HG03103 (cell line): ENCODE measurements at regions not wholly inside any gene's neighbourhood (a gene's known extent, or its start where the extent isn't known, plus 50 kb on each side); places are given as distances from the start of the nearest gene placed in this dataset.
"Not testable (repeated sequence)": the region's sequence is repeated elsewhere in the genome, so short reads cannot be mapped to it uniquely, and the experiment has no call there.

Experiments
- ATAC-seq: cut with Tn5 transposase; IDR thresholded peaks from one replicate; pipeline ENCODE4 v1.9.1; 2021; ENCODE audit warnings: low read depth; ENCODE audit not compliant: unreplicated experiment

DNA sequence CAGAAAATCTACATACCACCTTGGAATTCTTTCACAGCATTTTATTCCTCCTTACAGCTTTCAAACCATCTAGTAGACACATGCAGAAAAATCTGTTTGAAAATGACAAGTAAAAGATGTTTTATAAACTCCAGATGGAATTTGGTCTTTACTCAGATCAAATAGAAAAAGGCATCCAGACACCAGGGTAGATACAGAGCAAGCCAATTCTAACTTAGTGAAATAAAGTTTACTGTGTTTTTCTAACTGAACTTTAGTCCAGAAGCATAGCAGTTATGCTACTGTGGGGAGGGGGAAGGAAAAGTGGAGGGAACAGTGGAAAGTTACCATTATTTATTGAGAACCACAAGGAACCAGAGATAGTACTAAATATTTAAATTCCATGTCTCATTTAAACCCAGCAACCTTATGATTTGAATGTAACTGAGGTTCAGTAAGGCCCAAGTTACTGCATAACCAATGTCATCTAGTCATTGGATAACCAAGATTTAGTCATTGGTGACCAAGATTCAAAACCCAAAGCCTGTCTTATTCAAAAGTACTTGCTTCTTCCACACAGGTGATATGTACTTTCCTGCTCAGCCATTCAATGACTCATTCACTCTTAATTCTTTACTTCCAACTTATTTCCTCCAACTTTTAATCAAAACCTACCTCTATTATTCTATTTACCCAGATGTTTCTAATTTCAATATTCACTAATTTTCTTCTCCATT lies 57.7 kb downstream of the RAD51AP2 start:
- no peak for ATAC-seq

DNA sequence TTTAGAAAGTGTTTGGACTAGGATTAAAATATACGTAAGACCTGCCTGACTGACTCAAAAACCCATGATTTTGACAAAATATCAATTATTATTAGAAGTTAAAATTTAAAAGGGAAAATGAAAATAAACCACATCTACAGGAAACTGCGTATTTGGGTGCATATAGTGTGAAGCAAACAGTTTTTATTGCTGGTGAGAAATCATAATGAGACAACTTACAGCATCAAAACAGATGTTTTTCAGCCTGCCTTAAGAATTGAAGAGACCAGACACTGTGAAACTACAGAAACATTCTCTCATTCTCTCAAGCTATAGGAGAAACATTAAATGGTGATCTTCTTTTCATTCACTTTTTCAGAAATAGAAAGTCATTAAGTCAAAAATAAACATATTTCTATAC lies 62.9 kb downstream of the RAD51AP2 start:
- ATAC-seq, result no peak

GRCh38 chr2:17446191-17446590 lies 72.0 kb downstream of the RAD51AP2 start:
- ATAC-seq, result not testable (repeated sequence)

GRCh38 chr2:17445744-17446143 lies 72.5 kb downstream of the RAD51AP2 start:
- ATAC-seq, result no peak

- ATAC-seq, result no peak
Observed at GRCh38 chr2:17442334-17442733, 75.9 kb downstream of the RAD51AP2 start.

- ATAC-seq, result no peak
Observed at GRCh38 chr2:17441790-17442189, 76.5 kb downstream of the RAD51AP2 start.

- no peak for ATAC-seq
Observed at GRCh38 chr2:17441055-17441771, 77.0 kb downstream of the RAD51AP2 start.

- no peak for ATAC-seq
Observed at GRCh38 chr2:17430326-17430725, 87.9 kb downstream of the RAD51AP2 start.

- ATAC-seq, result no peak
Observed at GRCh38 chr2:17429130-17429529, 89.1 kb downstream of the RAD51AP2 start.

DNA sequence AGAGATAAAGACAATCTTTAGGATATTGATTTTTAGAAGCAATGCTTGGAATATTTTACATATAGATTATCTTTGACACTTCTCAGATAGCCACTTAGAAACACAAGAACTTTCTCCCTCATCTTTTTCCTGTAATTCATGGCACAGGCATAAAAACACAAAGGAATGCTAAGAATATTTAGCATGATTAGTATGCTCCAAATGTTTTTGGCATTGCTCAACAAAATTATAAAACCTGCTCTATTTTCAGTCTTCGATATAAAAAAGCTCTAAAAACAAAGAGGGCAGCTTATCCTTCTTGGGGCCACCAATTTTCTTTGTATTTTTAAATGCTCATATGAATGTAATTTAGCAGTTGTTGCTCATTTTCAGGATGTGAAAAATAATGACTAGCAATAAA lies 90.8 kb downstream of the RAD51AP2 start:
- ATAC-seq, result no peak

GRCh38 chr2:17426743-17427142 lies 91.5 kb downstream of the RAD51AP2 start:
- no peak for ATAC-seq

- no peak for ATAC-seq
Observed at GRCh38 chr2:17422061-17422460, 96.2 kb downstream of the RAD51AP2 start.

DNA sequence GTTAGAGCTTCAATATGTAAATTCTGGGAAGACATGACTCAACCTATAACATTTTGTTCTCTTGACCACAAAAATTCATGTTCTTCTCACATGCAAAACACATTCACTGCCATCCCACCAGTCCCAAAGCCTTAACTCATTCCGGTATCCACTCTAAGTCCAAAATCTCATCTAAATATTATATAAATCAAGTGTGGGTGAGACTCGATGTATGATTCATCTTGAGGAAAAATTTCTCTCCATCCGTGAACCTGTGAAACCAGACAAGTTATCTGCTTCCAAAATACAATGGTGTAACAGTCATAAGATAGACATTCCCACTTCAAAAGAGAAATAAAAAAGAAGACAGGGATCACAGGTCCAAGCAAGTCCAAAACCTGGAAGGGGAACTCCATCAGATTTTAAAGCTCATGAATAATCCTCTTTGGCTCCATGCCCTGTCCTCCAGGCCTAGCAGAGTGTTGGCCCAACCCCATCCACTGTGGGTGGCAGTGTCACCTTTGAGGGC lies 101.3 kb downstream of the RAD51AP2 start:
- ATAC-seq, result no peak

DNA sequence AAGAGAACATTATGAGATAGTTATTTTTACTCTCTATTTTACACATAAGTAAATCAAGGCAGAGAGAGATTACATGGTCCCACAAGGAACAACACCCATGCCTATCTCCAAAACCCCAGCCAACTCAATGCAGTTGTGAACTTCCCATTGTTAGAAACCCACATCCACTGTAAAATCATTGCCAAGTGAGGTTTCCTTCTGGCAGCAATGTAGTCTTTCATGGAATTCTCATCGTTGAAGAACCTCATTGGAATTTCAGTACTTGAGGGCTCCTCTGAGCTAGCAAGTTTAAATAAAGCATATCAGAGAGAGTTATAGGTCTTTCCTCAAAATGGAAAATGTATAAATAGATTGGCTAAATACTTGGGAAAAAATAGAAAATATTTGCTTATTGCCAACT lies 105.2 kb downstream of the RAD51AP2 start:
- ATAC-seq, result no peak

GRCh38 chr2:17401096-17401495 lies 117.1 kb downstream of the RAD51AP2 start:
- ATAC-seq, result no peak

DNA sequence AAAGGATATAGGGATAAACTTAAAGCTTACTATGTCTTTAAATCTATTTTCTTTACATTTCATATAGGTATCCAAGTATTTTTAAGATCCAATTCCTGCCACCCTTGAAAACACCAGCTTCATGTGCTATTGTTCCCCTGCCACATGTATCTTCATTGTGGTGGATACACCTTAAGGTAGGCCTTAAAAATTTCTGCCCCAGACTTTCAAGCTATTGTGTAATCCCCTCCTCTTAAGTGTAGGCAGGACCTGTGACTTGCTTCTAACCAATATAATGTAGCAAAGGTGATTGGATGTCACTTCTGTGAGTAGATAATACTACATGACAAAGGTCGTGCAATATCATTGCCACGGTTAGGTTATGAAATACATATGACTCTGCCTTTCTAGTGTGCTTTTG lies 119.5 kb downstream of the RAD51AP2 start:
- ATAC-seq, result no peak

- no peak for ATAC-seq
Observed at GRCh38 chr2:17388798-17389197, 129.4 kb downstream of the RAD51AP2 start.

DNA sequence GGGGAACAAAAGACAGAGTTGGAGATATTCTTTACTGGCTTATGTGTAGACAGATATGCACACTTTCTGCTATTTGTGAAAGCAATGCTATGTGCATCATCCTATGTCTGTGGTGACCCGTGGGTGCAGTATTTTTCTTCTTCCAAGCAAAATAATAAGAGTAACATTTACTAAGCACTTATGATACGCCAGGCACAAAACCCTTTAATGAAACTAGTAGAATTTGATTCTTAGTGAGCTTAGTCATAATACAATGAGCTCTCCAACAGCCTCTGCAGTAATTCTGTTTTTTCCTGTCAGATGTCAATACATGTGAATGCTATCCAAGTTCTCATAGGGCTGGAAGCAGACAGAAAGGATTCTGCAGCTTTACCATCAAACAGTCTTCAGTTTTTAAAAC lies 130.6 kb downstream of the RAD51AP2 start:
- no peak for ATAC-seq

- no peak for ATAC-seq
Observed at GRCh38 chr2:17386771-17387170, 131.5 kb downstream of the RAD51AP2 start.

DNA sequence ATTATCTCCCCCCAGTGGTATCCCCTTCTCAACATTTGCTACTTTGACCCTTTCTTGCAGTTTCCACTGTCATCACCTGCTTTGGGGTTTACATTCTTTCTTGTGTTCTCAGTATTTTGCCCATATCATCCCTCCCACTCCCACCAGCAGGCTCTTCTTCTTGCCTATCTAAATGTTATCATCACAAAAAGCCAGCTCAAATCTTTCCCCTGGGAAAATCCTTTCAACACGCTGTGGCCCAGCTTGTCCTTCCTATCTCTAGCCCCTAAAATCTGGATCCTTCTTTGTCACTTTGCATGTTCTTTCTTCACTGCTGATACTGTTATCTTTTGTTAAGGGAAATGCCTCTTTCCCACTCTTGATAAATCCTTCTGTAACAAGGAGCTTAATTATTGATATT lies 138.2 kb downstream of the RAD51AP2 start:
- no peak for ATAC-seq

- ATAC-seq, result no peak
Observed at GRCh38 chr2:17375262-17375661, 143.0 kb downstream of the RAD51AP2 start.

DNA sequence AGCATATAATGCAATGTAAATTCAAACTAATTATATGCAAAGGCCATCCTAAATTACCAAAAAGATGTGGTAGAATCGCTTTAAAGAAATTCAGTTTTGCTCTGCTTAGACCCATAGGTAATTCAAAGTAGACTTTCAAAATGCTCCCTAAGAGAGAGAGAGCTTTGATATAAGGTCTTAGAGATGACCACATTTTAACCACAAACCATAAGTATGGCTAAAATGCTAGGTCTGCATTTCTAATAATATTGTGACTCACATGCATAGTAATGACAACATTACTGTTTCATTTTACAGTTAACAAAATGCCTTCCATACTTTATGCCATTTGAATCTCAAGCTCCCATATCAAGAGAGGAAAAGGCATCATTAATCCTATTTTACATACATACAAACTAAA lies 144.5 kb downstream of the RAD51AP2 start:
- no peak for ATAC-seq
